ENCODE measurements at regions not wholly inside any gene's neighbourhood (a gene's known extent, or its start where the extent isn't known, plus 50 kb on each side); places are given as distances from the start of the nearest gene placed in this dataset.

DNA sequence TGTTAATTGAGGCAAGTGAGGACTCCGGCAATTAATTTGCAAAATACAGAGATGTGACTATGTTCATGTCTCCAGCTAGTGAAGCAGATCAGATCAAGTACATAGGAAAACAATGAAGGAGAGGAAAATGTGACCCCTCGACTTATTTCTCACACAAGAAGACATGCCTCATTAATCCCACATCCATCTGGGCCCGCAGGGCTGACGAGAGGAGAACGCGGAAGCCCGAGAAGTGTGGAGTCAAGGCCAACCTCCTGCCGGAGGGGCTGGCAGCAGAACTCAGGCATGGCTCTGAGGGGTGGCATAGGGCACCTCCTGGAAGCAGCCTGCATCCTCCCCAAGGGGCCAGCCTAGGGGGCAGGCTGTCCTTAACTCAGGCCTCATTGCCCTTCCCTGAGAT lies 54.4 kb downstream of the ZNF503 start:
- no peak for ATAC-seq (replicated peaks)
- H3K36me3 Mint-ChIP-seq = no peaks in the 10 kb centered on the region
- no peak overlapping the region for H3K27ac Mint-ChIP-seq

DNA sequence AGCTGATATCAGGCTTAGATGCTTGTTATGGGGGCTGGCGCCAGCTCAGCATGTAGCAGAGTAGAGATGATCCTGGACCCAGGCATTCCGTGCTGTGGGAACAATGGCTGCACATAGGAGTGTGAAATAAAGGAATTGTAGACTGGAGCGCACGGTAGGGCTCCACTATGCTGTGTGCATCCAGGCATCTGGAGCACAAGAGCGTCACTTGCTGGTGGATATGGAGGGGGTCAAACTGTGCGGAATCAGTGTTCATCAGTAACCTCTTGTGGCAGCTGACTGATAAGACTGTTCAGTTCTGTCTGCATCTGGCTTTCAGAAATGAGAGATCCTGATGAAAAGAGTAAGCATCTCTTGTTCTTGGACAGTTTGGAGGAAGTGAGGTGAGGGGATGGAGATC lies 55.8 kb downstream of the ZNF503 start:
- DNase-seq (no peak), ATAC-seq (replicated peaks) (no peak)
- Mint-ChIP-seq H3K36me3 (no peaks in the 10 kb centered on the region), H3K27ac (no peak overlapping the region), H3K9me3 (peaks cover 0 to 4% of the 10 kb centered on the region in 2 donors), H3K27me3 (peaks cover 0 to 27% of the 10 kb centered on the region in 2 donors), H3K4me3 (no peak overlapping the region), H3K4me1 (no peaks in the 10 kb centered on the region)

More for the DNA sequence above, 54.4 kb downstream of the ZNF503 start:
- H3K27me3 Mint-ChIP-seq = peaks cover 0 to 27% of the 10 kb centered on the region in 2 donors
- H3K4me3 Mint-ChIP-seq = no peak overlapping the region
- no peak for DNase-seq
- H3K9me3 Mint-ChIP-seq = peaks cover 0 to 4% of the 10 kb centered on the region in 2 donors
- no peaks in the 10 kb centered on the region for H3K4me1 Mint-ChIP-seq

DNA sequence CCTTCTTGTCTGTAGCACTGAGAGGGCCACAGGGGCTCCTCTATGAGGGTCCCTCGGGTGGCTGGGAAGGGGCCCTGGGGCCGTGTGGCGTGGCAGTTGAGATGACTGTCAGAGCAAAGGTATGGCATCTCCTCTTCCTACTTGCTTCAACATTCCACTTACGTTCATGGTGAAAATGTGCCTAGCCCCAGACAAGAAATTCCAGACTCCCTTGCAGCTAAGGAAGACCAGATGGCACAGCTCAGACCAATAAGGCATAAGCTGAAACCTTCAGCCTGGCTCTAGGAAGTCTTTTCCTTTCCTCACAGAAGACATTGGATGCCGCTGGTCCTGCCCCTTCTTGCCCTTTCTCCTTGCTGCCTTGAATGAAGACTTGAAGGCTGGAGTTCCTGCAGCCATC lies 57.4 kb downstream of the ZNF503 start:
- peaks cover 0 to 33% of the 10 kb centered on the region in 2 donors for H3K27me3 Mint-ChIP-seq
- no peak overlapping the region for H3K4me3 Mint-ChIP-seq
- peaks cover 0 to 4% of the 10 kb centered on the region in 2 donors for H3K9me3 Mint-ChIP-seq
- no peak overlapping the region for H3K27ac Mint-ChIP-seq
- no peak for DNase-seq
- no peak for ATAC-seq (replicated peaks)
- H3K36me3 Mint-ChIP-seq = no peaks in the 10 kb centered on the region
- no peaks in the 10 kb centered on the region for H3K4me1 Mint-ChIP-seq

DNA sequence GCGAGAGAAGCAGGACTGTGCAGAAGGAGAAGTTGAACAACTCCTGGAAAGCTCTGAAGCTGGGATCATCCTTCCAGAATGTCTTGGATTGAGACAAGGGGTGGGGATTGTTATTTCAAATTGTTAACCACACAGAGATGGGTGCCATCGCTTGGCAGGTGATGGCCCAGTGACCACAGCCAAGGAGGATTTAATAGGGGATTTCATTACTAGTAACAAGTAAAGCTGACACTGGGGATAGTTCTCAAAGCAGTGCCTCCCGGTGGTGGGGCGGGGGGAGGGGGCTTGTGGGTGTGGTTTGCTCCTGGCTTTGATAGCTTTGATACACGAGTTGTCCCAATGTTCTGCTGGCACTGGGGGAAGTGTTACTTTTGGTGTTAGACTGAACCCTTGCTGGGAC lies 59.2 kb downstream of the ZNF503 start:
- no peak for ATAC-seq (replicated peaks)
- H3K4me3 Mint-ChIP-seq = no peak overlapping the region
- DNase-seq = no peak
- peaks cover 0 to 4% of the 10 kb centered on the region in 2 donors for H3K9me3 Mint-ChIP-seq
- no peaks in the 10 kb centered on the region for H3K4me1 Mint-ChIP-seq
- H3K27me3 Mint-ChIP-seq = peaks cover 0 to 24% of the 10 kb centered on the region in 2 donors
- no peaks in the 10 kb centered on the region for H3K36me3 Mint-ChIP-seq
- H3K27ac Mint-ChIP-seq = no peak overlapping the region

DNA sequence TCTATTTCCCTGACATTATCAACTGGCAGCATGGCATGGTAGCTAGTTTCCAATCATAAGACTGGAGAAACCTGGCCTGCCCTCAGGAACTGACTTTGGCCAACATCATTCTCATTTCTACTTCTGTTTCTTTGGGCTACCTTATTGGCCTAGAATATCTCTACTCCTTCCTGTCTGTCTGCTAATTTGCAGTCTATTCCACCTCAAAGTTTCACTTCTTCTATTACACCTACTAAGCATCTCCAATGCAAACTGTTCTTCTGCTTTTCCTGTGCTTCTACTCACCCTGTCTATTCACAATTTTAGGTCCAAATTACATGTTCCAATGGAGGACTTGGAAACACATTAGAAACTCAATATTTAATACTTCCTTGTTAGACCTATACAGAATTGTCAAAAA lies 65.6 kb downstream of the ZNF503 start:
- ATAC-seq (replicated peaks) (peak; percentile 99), DNase-seq (no peak)
- H3K36me3 Mint-ChIP-seq = peaks cover 7% of the 10 kb centered on the region in 2 donors
- H3K9me3 Mint-ChIP-seq = peaks cover 6 to 11% of the 10 kb centered on the region in 2 donors
- peak overlapping the region; percentile 2 to 33 for H3K4me3 Mint-ChIP-seq
- H3K4me1 Mint-ChIP-seq = peaks cover 8 to 12% of the 10 kb centered on the region in 2 donors
- H3K27ac Mint-ChIP-seq = peak overlapping the region; percentile 80
- peaks cover 8 to 20% of the 10 kb centered on the region in 2 donors for H3K27me3 Mint-ChIP-seq

DNA sequence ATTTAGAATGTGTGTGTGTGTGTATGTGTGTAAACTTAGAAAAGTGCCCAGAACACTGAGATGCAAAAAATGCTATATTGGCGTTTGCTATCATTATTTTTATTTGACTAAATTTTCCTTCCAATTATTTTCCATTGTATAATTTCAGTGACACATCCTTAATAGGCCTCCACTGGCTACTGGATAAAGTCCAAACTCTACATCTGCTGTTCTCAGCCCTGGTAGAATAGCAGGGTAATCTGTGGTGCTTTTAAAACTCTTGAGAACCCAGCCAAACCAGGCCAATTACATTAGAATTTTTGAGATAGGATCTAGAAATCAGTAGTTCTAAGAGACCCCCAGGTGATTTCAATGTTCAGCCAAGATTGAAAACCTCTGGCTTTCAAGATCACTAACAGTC lies 66.4 kb downstream of the ZNF503 start:
- Mint-ChIP-seq H3K9me3 (peaks cover 6 to 11% of the 10 kb centered on the region in 2 donors), H3K36me3 (peaks cover 7% of the 10 kb centered on the region in 2 donors), H3K27me3 (peaks cover 14 to 26% of the 10 kb centered on the region in 2 donors), H3K27ac (no peak overlapping the region), H3K4me1 (peaks cover 8 to 12% of the 10 kb centered on the region in 2 donors), H3K4me3 (no peak overlapping the region)
- no peak for ATAC-seq (replicated peaks)
- no peak for DNase-seq

DNA sequence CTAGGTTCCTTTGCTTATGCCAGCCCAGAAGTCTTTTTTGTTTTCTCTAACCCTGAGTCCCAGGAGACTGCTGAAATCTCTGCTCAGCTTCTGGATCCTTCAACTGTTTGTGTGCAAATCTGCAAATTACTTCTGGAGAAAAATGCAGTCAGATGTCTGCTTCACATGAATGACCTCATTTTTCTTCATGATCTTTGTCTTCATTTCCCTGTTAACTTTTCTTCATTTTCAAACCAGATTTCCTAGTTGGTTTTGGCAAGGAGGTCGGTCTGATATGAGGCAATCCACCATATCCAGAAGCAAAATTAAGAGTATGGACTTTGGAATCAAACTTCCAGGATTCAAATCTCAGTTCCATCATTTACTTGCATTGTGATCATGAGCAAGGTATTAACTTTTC lies 66.8 kb downstream of the ZNF503 start:
- Mint-ChIP-seq H3K4me1 (peaks cover 8 to 12% of the 10 kb centered on the region in 2 donors), H3K36me3 (peaks cover 7% of the 10 kb centered on the region in 2 donors), H3K9me3 (peaks cover 6 to 11% of the 10 kb centered on the region in 2 donors), H3K27ac (no peak overlapping the region), H3K27me3 (peaks cover 18 to 30% of the 10 kb centered on the region in 2 donors), H3K4me3 (no peak overlapping the region)
- ATAC-seq (replicated peaks) = no peak
- DNase-seq = no peak

DNA sequence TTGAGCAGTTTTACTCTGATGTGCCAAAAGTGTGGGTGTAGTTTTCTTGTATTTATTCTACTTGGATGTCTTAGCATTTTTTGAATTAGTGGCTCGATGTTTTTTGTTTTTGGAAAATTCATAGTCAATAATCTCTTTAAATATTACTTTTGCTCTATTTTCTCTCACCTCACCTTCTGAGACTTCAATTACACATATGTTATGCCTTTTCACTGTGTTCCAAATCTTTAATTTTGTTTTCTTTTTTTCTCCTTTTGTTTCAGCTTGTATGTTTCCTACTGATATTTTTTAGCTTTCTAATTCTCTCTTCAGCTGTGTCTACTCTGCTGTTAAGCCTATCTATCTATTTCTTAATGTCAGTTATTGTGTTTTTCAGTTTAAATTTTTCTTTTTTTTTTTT lies 69.5 kb downstream of the ZNF503 start:
- Mint-ChIP-seq H3K9me3 (peaks cover 6 to 11% of the 10 kb centered on the region in 2 donors), H3K27ac (no peak overlapping the region), H3K27me3 (peaks cover 23 to 37% of the 10 kb centered on the region in 2 donors), H3K36me3 (peaks cover 7% of the 10 kb centered on the region in 2 donors), H3K4me1 (peaks cover 8 to 12% of the 10 kb centered on the region in 2 donors), H3K4me3 (no peak overlapping the region)
- DNase-seq = no peak
- no peak for ATAC-seq (replicated peaks)

DNA sequence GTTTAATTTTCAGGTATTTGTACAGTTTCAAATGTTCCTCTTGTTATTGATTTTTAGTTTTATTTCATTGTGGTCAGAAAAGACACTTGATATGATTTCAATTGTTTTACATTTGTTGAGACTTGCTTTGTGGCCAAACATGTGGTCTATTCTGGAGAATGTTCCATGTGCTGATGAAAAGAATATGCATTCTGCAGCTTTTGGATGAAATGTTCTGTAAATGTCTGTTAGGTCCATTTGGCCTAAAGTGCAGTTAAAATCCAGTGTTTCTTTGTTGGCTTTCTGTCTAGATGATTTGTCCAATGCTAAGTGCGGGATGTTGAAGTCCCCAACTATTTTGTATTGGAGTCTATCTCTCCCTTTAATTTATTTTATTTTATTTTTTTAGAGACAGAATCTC lies 70.5 kb downstream of the ZNF503 start:
- DNase-seq = no peak
- H3K27me3 Mint-ChIP-seq = peaks cover 24 to 37% of the 10 kb centered on the region in 2 donors
- peaks cover 7% of the 10 kb centered on the region in 2 donors for H3K36me3 Mint-ChIP-seq
- peaks cover 7 to 10% of the 10 kb centered on the region in 2 donors for H3K4me1 Mint-ChIP-seq
- H3K9me3 Mint-ChIP-seq = peaks cover 6 to 9% of the 10 kb centered on the region in 2 donors
- no peak overlapping the region for H3K4me3 Mint-ChIP-seq
- no peak overlapping the region for H3K27ac Mint-ChIP-seq
- no peak for ATAC-seq (replicated peaks)

DNA sequence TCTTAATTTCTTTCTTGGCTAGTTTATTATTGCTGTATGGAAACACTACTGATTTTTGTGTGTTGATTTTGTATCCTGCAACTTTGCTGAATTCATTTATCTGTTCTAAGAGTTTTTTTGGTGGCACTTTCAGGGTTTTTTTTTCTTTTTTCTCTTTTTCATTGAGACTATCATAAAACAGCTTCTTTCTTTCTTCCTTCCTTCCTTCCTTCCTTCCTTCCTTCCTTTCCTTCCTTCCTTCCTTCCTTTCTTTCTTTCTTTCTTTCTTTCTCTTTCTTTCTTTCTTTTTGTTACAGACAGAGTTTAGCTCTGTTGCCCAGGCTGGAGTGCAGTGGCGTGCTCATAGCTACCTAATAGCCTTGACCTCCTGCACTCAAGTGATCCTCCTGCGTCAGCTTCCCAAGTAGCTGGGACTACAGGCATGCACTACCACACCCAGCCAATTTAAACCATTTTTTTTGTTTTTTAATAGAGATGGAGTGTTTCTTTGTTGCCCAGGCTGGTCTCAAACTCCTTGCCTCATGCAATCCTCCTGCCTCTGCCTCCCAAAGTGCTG lies 72.3 kb downstream of the ZNF503 start:
- peaks cover 30 to 37% of the 10 kb centered on the region in 2 donors for H3K27me3 Mint-ChIP-seq
- H3K9me3 Mint-ChIP-seq = peaks cover 0 to 3% of the 10 kb centered on the region in 2 donors
- no peaks in the 10 kb centered on the region for H3K36me3 Mint-ChIP-seq
- DNase-seq (no peak), ATAC-seq (replicated peaks) (no peak)
- H3K4me1 Mint-ChIP-seq = no peaks in the 10 kb centered on the region
- H3K27ac Mint-ChIP-seq = no peak overlapping the region
- H3K4me3 Mint-ChIP-seq = no peak overlapping the region

DNA sequence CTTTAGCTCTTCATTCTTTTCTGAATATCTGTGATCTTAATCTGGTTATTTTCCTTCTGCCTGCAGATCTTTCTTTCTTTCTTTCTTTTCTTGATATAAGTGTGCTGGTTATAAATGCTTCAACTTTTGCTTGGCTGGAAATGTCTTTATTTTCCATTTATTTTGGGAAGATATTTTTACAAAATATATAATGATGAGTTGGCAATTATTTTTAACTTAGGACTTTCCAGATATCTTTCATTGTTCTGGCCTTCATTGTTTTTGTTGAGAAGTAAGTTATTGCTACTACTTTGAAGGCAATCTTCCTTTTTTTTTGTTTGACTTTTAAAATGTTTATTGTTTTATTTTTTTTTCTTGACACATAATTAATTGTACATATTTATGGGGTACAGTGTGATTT lies 75.3 kb downstream of the ZNF503 start:
- peaks cover 4 to 11% of the 10 kb centered on the region in 2 donors for H3K9me3 Mint-ChIP-seq
- no peak overlapping the region for H3K4me3 Mint-ChIP-seq
- DNase-seq (no peak), ATAC-seq (replicated peaks) (no peak)
- H3K27me3 Mint-ChIP-seq = peaks cover 23 to 28% of the 10 kb centered on the region in 2 donors
- H3K4me1 Mint-ChIP-seq = no peaks in the 10 kb centered on the region
- H3K27ac Mint-ChIP-seq = no peak overlapping the region
- peaks cover 0 to 4% of the 10 kb centered on the region in 2 donors for H3K36me3 Mint-ChIP-seq

DNA sequence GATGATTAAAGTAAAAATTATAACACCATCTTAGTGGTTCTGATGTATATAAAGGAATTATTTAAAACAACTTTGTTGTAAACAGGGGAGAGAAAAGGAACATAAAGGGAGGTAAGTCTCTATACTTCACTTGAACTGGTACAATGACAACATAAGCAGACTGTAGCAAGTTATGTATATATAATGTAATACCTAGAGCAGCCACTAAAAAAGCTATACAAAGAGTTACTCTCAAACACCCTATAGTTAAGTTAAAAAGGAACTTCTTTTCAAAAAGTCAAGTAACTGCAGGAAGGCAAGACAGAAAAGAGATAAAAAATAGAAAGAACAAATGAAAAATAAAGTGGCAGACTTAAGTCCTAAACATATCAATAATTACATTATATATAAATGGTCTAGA lies 82.3 kb downstream of the ZNF503 start:
- Mint-ChIP-seq H3K4me3 (no peak overlapping the region), H3K27me3 (peaks cover 0 to 7% of the 10 kb centered on the region in 2 donors), H3K4me1 (no peaks in the 10 kb centered on the region), H3K36me3 (peaks cover 2 to 7% of the 10 kb centered on the region in 2 donors), H3K9me3 (peaks cover 19 to 22% of the 10 kb centered on the region in 2 donors), H3K27ac (no peak overlapping the region)
- DNase-seq = no peak
- no peak for ATAC-seq (replicated peaks)

DNA sequence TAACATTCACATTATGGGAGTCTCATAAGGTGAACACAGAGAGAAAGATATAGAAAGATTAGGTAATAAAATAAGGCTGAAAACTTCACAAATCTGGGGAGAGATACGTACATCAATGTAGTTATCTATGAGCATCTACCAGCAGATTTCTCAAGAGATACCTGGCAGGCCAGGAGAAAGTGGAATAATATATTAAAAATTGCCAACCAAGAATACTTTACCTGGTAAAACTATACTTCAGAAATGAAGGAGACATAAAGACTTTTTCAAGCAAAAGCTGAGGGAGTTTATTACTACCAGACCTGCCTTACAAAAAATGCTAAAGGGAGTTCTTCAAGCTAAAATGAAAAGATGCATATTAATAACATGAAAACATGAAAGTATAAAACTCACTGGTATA lies 78.8 kb upstream of the COMTD1 start:
- H3K36me3 Mint-ChIP-seq = peaks cover 2 to 3% of the 10 kb centered on the region in 2 donors
- H3K9me3 Mint-ChIP-seq = peaks cover 24 to 32% of the 10 kb centered on the region in 2 donors

DNA sequence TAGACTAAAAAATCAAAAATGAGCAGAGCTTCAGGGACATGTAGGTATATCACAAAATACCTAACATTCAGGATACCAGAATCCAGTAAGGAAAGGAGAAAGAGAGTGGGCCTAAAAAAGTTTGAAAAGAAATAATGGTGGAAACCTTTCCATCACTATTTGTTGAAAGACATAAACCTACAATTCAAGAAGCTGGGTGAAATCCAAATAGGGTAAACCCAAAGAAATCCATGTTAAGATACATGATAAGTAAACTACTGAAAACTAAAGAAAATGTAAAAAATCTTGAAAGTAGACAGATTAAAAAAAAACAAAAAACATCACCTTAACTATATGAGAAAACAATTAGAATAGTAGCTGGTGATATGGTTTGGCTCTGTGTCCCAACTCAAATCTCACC lies 76.7 kb upstream of the COMTD1 start:
- Mint-ChIP-seq H3K27ac (no peak overlapping the region), H3K9me3 (peaks cover 20 to 31% of the 10 kb centered on the region in 2 donors), H3K27me3 (peaks cover 10 to 24% of the 10 kb centered on the region in 2 donors), H3K4me3 (no peak overlapping the region), H3K36me3 (no peaks in the 10 kb centered on the region), H3K4me1 (no peaks in the 10 kb centered on the region)
- ATAC-seq (replicated peaks) = no peak
- DNase-seq = no peak

More for the DNA sequence above, 78.8 kb upstream of the COMTD1 start:
- DNase-seq (no peak), ATAC-seq (replicated peaks) (no peak)
- no peak overlapping the region for H3K4me3 Mint-ChIP-seq
- H3K27me3 Mint-ChIP-seq = peaks cover 10 to 23% of the 10 kb centered on the region in 2 donors
- H3K27ac Mint-ChIP-seq = no peak overlapping the region
- no peaks in the 10 kb centered on the region for H3K4me1 Mint-ChIP-seq

DNA sequence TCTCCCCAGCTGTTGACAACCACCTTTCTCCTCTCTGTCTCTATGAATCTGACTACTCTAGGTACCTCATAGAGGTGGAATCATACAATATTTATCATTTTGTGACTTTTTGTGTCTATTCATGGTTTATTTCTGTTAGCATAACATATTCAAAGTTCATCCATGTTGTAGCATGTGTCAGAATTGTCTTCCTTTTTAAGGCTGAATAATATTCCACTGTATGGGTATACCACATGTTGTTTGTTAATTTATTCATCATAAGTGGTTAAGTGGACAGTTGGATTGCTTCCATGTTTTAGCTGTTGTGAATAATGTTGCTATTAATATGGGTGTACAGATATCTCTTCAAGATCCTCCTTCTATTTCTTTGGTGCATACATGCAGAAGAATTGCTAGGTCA lies 69.9 kb upstream of the COMTD1 start:
- no peak for DNase-seq
- H3K36me3 Mint-ChIP-seq = no peaks in the 10 kb centered on the region
- no peak overlapping the region for H3K27ac Mint-ChIP-seq
- ATAC-seq (replicated peaks) = no peak
- peaks cover 9 to 11% of the 10 kb centered on the region in 2 donors for H3K27me3 Mint-ChIP-seq
- H3K4me1 Mint-ChIP-seq = no peaks in the 10 kb centered on the region
- peaks cover 6 to 10% of the 10 kb centered on the region in 2 donors for H3K9me3 Mint-ChIP-seq
- no peak overlapping the region for H3K4me3 Mint-ChIP-seq

All from stimulated activated naive B cell treated with anti-CD40 and anti-IgM and Interleukin-4, amounts not matched to agents 10 μg/mL and 1 μg/mL and 100 μg/mL, for 72 hours (primary cell).